H1 (cell line): ENCODE measurements at regions not wholly inside any gene's neighbourhood (a gene's known extent, or its start where the extent isn't known, plus 50 kb on each side); places are given as distances from the start of the nearest gene placed in this dataset.

Experiments used
- CTCF ChIA-PET: fragments of 300-600 bp; sonication (Branson Sonifier 250); formaldehyde crosslinking; loops from one replicate; lab custom pipeline; 2021; ENCODE audit not compliant: partially characterized antibody; lab: Charles Lee
- POLR2A ChIA-PET: fragments of 300-600 bp; sonication (Branson Sonifier 250); formaldehyde crosslinking; loops from one replicate; lab custom pipeline; 2021; ENCODE audit warnings: inconsistent platforms; ENCODE audit not compliant: partially characterized antibody; lab: Charles Lee
- DNase-seq, 2 experiments: peaks; one replicate each; pipeline versions ENCODE4 v3.0.0 to v3.0.0-alpha.2; 2010 to 2022; ENCODE audit warnings: low spot score in 2 of 2, low read depth in 1 of 2, mixed read lengths in 1 of 2
- FAIRE-seq: peaks from 2 replicates; lab custom pipeline; 2011; peaks lifted over from hg19 to GRCh38; lab: Jason Lieb, UNC
- H2AFZ ChIP-seq: 2 replicates; pipeline ENCODE4 v1.8.1; 2012; ENCODE audit warnings: low read length, inconsistent platforms
- H2AK5ac ChIP-seq: 2 replicates; pipeline ENCODE4 v1.6.1; 2013; ENCODE audit warnings: low read depth, low read length
- H2BK120ac ChIP-seq: replicated peaks from 2 replicates; pipeline ENCODE3; 2013; ENCODE audit warnings: low read depth, low read length, inconsistent platforms
- H2BK12ac ChIP-seq: 2 replicates; pipeline ENCODE4 v1.6.1; 2013; ENCODE audit warnings: low read depth, low read length
- H2BK15ac ChIP-seq: 2 replicates; pipeline ENCODE4 v1.6.1; 2013; ENCODE audit warnings: low read length
- H2BK20ac ChIP-seq: 2 replicates; pipeline ENCODE4 v1.6.1; 2013; ENCODE audit warnings: low read length
- H2BK5ac ChIP-seq: 2 replicates; pipeline ENCODE4 v1.6.1; 2013; ENCODE audit warnings: low read depth, low read length
- H3K14ac ChIP-seq: 2 replicates; pipeline ENCODE4 v1.6.1; 2013; ENCODE audit warnings: inconsistent platforms; ENCODE audit not compliant: insufficient read length
- H3K18ac ChIP-seq: 2 replicates; pipeline ENCODE4 v1.6.1; 2013; ENCODE audit warnings: low read length; ENCODE audit errors: extremely low read depth
- H3K23ac ChIP-seq: 2 replicates; pipeline ENCODE4 v1.6.1; 2013; ENCODE audit warnings: inconsistent platforms; ENCODE audit not compliant: insufficient read length
- H3K23me2 ChIP-seq: 2 replicates; pipeline ENCODE4 v1.6.1; 2013; ENCODE audit warnings: low read depth, low read length
- H3K27ac ChIP-seq: 2 replicates; pipeline ENCODE4 v1.6.1; 2011; ENCODE audit warnings: low read depth, low read length, inconsistent platforms
- H3K27me3 ChIP-seq, 4 experiments: replicated peaks in 1 of 4; 1 replicate in 1 of 4; 2 replicates in 3 of 4; pipeline versions ENCODE4 v1.6.1 to v1.8.1; 2011 to 2013; ENCODE audit warnings: low read length in 3 of 4, mild to moderate bottlenecking in 3 of 4, inconsistent platforms in 2 of 4, mixed read lengths in 2 of 4, moderate library complexity in 1 of 4; ENCODE audit not compliant: control insufficient read depth in 3 of 4, insufficient read depth in 3 of 4; ENCODE audit errors: extremely low read depth in 1 of 4
- H3K36me3 ChIP-seq, 4 experiments: 2 replicates each; pipeline versions ENCODE4 v1.6.1 to v1.8.1; 2011 to 2013; ENCODE audit warnings: mild to moderate bottlenecking in 4 of 4, low read length in 3 of 4, moderate library complexity in 2 of 4, control low read depth in 1 of 4, inconsistent platforms in 1 of 4; ENCODE audit not compliant: insufficient read depth in 4 of 4, control insufficient read depth in 2 of 4
- H3K4ac ChIP-seq: replicated peaks from 2 replicates; pipeline ENCODE3; 2013; ENCODE audit warnings: low read length, low read depth, mixed read lengths, inconsistent platforms; ENCODE audit not compliant: insufficient read length
- H3K4me1 ChIP-seq, 4 experiments: replicated peaks in 1 of 4; 1 replicate in 1 of 4; 2 replicates in 3 of 4; pipeline versions ENCODE4 v1.6.1 to v1.8.1; 2011 to 2013; ENCODE audit warnings: low read length in 3 of 4, inconsistent platforms in 2 of 4, mixed read lengths in 1 of 4; ENCODE audit not compliant: insufficient read depth in 4 of 4, control insufficient read depth in 3 of 4
- H3K4me2 ChIP-seq, 2 experiments: 2 replicates each; pipeline versions ENCODE4 v1.6.1 to v1.8.1; 2011 to 2013; ENCODE audit warnings: low read depth in 2 of 2, low read length in 2 of 2, control low read depth in 1 of 2, inconsistent platforms in 1 of 2, mild to moderate bottlenecking in 1 of 2; ENCODE audit not compliant: insufficient read depth in 1 of 2
- H3K4me3 ChIP-seq, 4 experiments: fragments of 200-600, 300-600 bp in 1 of 4; sonication (generic), shearing (Covaris generic), sonication (Bioruptor Twin) in 1 of 4; 2 replicates each; pipeline versions ENCODE4 v1.5.1 to v1.8.1; 2011 to 2016; ENCODE audit warnings: low read length in 4 of 4, low read depth in 3 of 4, control low read depth in 2 of 4, inconsistent platforms in 2 of 4, mild to moderate bottlenecking in 2 of 4, mixed read lengths in 1 of 4, moderate library complexity in 1 of 4; ENCODE audit not compliant: insufficient read depth in 2 of 4; ENCODE audit errors: extremely low read depth in 1 of 4
- H3K56ac ChIP-seq: replicated peaks from 2 replicates; pipeline ENCODE3; 2013; ENCODE audit warnings: low read depth, mild to moderate bottlenecking, mixed read lengths, low read length, inconsistent platforms; ENCODE audit not compliant: insufficient read length
- H3K79me1 ChIP-seq: 2 replicates; pipeline ENCODE4 v1.6.1; 2013; ENCODE audit warnings: low read depth, low read length, control low read depth
- H3K79me2 ChIP-seq, 2 experiments: 2 replicates each; pipeline versions ENCODE4 v1.6.1 to v1.8.1; 2012 to 2013; ENCODE audit warnings: low read length in 2 of 2, mild to moderate bottlenecking in 2 of 2, inconsistent platforms in 1 of 2; ENCODE audit not compliant: insufficient read depth in 2 of 2, control insufficient read depth in 1 of 2
- H3K9ac ChIP-seq, 4 experiments: replicated peaks in 1 of 4; 1 replicate in 1 of 4; 2 replicates in 3 of 4; pipeline versions ENCODE4 v1.6.1 to v1.8.1; 2011 to 2013; ENCODE audit warnings: low read depth in 3 of 4, low read length in 3 of 4, control low read depth in 2 of 4, mild to moderate bottlenecking in 2 of 4, moderate library complexity in 2 of 4, inconsistent platforms in 1 of 4; ENCODE audit errors: extremely low read depth in 1 of 4
- H3K9me3 ChIP-seq, 2 experiments: 2 replicates each; pipeline versions ENCODE4 v1.6.1 to v1.8.1; 2012 to 2013; ENCODE audit warnings: mild to moderate bottlenecking in 2 of 2, moderate library complexity in 2 of 2, control low read depth in 1 of 2, inconsistent platforms in 1 of 2, low read depth in 1 of 2, low read length in 1 of 2, mixed read lengths in 1 of 2; ENCODE audit not compliant: insufficient read depth in 2 of 2
- H4K20me1 ChIP-seq, 2 experiments: replicated peaks in 1 of 2; 2 replicates each; pipeline versions ENCODE3 to v1.8.1; 2011 to 2013; ENCODE audit warnings: inconsistent platforms in 2 of 2, low read length in 2 of 2, mild to moderate bottlenecking in 1 of 2; ENCODE audit not compliant: insufficient read depth in 2 of 2, control insufficient read depth in 1 of 2
- H4K5ac ChIP-seq: 2 replicates; pipeline ENCODE4 v1.6.1; 2013; ENCODE audit warnings: low read length, low read depth, mixed read lengths, inconsistent platforms; ENCODE audit not compliant: insufficient read length
- H4K8ac ChIP-seq: 2 replicates; pipeline ENCODE4 v1.8.0; 2013; ENCODE audit warnings: mild to moderate bottlenecking, moderate library complexity, low read length, inconsistent platforms; ENCODE audit not compliant: insufficient read depth; ENCODE audit errors: extremely low read depth
- H4K91ac ChIP-seq: replicated peaks from 2 replicates; pipeline ENCODE3; 2013; ENCODE audit warnings: low read length, mixed read lengths, inconsistent platforms; ENCODE audit not compliant: insufficient read length
- POLR2AphosphoS5 ChIP-seq: IDR thresholded peaks from 2 replicates; pipeline ENCODE4 v1.6.1; 2011; ENCODE audit warnings: low read depth, low read length
- WGBS, 2 experiments: shearing (Covaris generic) in 1 of 2; methylation state at CpG; one replicate each; pipeline versions ENCODE4 v1.1.6 to v1.1.7; 2013 to 2015; ENCODE audit warnings: low lambda C conversion rate in 2 of 2, mixed read lengths in 2 of 2, inconsistent platforms in 1 of 2, low coverage in 1 of 2, missing lambda C conversion rate in 1 of 2; ENCODE audit not compliant: insufficient replicate concordance in 2 of 2, insufficient coverage in 1 of 2, insufficient read length in 1 of 2; ENCODE audit errors: extremely low coverage in 1 of 2, missing lambda C conversion rate in 1 of 2; 5-methylcytosine and 5-hydroxymethylcytosine counted together

- TF ChIP-seq POLR2AphosphoS5, result no peak
- FAIRE-seq (no peak), DNase-seq (no peak)
- Histone ChIP-seq H2BK15ac (no peak overlapping the region), H3K9ac (no peak overlapping the region), H3K79me2 (no peaks in the 10 kb centered on the region), H3K18ac (no peak overlapping the region), H2BK5ac (no peak overlapping the region), H3K4me2 (no peak overlapping the region), H2AFZ (no peak overlapping the region), H4K8ac (no peak overlapping the region), H4K20me1 (no peaks in the 10 kb centered on the region), H2AK5ac (no peak overlapping the region), H2BK120ac (no peak overlapping the region), H3K27me3 (no peaks in the 10 kb centered on the region), H2BK12ac (no peak overlapping the region), H3K36me3 (no peaks in the 10 kb centered on the region), H3K23me2 (no peaks in the 10 kb centered on the region), H3K4me3 (no peak overlapping the region), H2BK20ac (no peak overlapping the region), H3K14ac (no peak overlapping the region), H3K4ac (no peak overlapping the region), H3K9me3 (no peaks in the 10 kb centered on the region), H3K23ac (no peak overlapping the region), H4K91ac (no peak overlapping the region), H4K5ac (no peak overlapping the region), H3K79me1 (no peaks in the 10 kb centered on the region), H3K4me1 (no peaks in the 10 kb centered on the region), H3K56ac (no peak overlapping the region), H3K27ac (no peak overlapping the region)
- CTCF ChIA-PET, result no interaction called here
- POLR2A ChIA-PET, result no interaction called here
- WGBS, 2 experiments, result 98% methylated on average over 3 of the region's 3 CpGs; no CpG with 5 or more reads in 1 of the 2 experiments
Measured at GRCh38 chr3:148551767-148552260, 145.9 kb upstream of the AGTR1 start.
